Inferior parietal cortex (tissue), 1 donor: ENCODE measurements at regions not wholly inside any gene's neighbourhood (a gene's known extent, or its start where the extent isn't known, plus 50 kb on each side); places are given as distances from the start of the nearest gene placed in this dataset.

ENCODE experiments used
- DNase-seq: peaks from one replicate; pipeline ENCODE4 v3.0.0-alpha.2; 2016; ENCODE audit errors: extremely low spot score

- DNase-seq: no peak
Observed at GRCh38 chr21:38957575-38958322, 152.0 kb downstream of the ETS2 start.

- peak; percentile 52 for DNase-seq
Observed at GRCh38 chr21:38956856-38957571, 151.3 kb downstream of the ETS2 start.

- peak; percentile 8 for DNase-seq
Observed at GRCh38 chr21:38956521-38956855, 150.8 kb downstream of the ETS2 start.

GRCh38 chr21:38956007-38956406 is 150.3 kb downstream of the ETS2 start:
- DNase-seq: no peak

GRCh38 chr21:38955495-38955894 is 149.8 kb downstream of the ETS2 start:
- peak; percentile 58 for DNase-seq

- no peak for DNase-seq
Observed at GRCh38 chr21:38954588-38955004, 148.9 kb downstream of the ETS2 start.

GRCh38 chr21:38953516-38953915 is 147.8 kb downstream of the ETS2 start:
- DNase-seq: no peak

GRCh38 chr21:38952890-38953289 is 147.2 kb downstream of the ETS2 start:
- DNase-seq: no peak

GRCh38 chr21:38951095-38951730 is 145.5 kb downstream of the ETS2 start:
- DNase-seq: no peak

- no peak for DNase-seq
Observed at GRCh38 chr21:38950435-38951094, 144.8 kb downstream of the ETS2 start.

GRCh38 chr21:38949070-38949380 is 143.3 kb downstream of the ETS2 start:
- no peak for DNase-seq

- no peak for DNase-seq
Observed at GRCh38 chr21:38948377-38949069, 142.8 kb downstream of the ETS2 start.

- no peak for DNase-seq
Observed at GRCh38 chr21:38945545-38946245, 140.0 kb downstream of the ETS2 start.

- no peak for DNase-seq
Observed at GRCh38 chr21:38944903-38945302, 139.2 kb downstream of the ETS2 start.

GRCh38 chr21:38944402-38944801 is 138.7 kb downstream of the ETS2 start:
- DNase-seq: no peak

- no peak for DNase-seq
Observed at GRCh38 chr21:38942748-38943211, 137.1 kb downstream of the ETS2 start.

- no peak for DNase-seq
Observed at GRCh38 chr21:38938769-38939168, 133.0 kb downstream of the ETS2 start.

GRCh38 chr21:38938343-38938742 is 132.6 kb downstream of the ETS2 start:
- DNase-seq: no peak

GRCh38 chr21:38937844-38938243 is 132.1 kb downstream of the ETS2 start:
- DNase-seq: no peak

- no peak for DNase-seq
Observed at GRCh38 chr21:38937286-38937790, 131.6 kb downstream of the ETS2 start.

GRCh38 chr21:38936240-38936639 is 130.5 kb downstream of the ETS2 start:
- DNase-seq: no peak
